ENCODE measurements at regions not wholly inside any gene's neighbourhood (a gene's known extent, or its start where the extent isn't known, plus 50 kb on each side); places are given as distances from the start of the nearest gene placed in this dataset.

DNA sequence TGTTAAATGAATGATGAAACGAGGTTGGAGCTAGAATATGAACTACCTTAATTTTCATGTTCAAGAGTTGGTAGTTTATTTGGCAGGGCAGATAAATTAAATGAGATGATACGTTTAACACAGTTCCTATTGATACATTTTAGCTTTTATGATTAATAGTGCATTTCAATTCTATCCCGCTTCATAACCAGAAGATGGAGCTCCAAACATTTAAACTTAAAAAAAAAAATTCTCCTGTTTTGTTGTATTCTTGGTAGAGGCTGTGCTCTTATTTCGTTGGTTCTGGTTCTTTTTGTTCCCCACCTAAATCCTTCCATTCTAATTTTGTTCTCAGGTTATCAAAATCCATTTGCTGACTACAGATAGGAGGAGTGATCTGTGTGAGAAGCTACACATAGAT lies 71.8 kb upstream of the PTPN13 start:
- in situ Hi-C loops (cut with HindIII; ENCODE audit: extremely low pct_ligation_motif_present, low pct_unique_long_range_greater_than_20kb) = no loop called here
- BruUV-seq (replicated peaks) = no TSS peak
- intact Hi-C loops (cut with micrococcal nuclease; ENCODE audit: unreplicated experiment) = no loop called here
- CTCF ChIA-PET (ENCODE audit: low intra/inter-chr PET ratio, low total read pairs) = interaction anchor here (0.8 kb wide), 1 partner anchor 373 kb away, joined by 3 read pairs; no protein-coding TSS in a partner anchor
- Histone ChIP-seq H3K79me2 (ENCODE audit: insufficient read depth, low read length) (no peaks in the 10 kb centered on the region), H4K20me1 (ENCODE audit: insufficient read depth, low read length) (no peaks in the 10 kb centered on the region), H3K9ac (ENCODE audit: insufficient read depth, low read depth, low read length) (no peak overlapping the region), H3K4me2 (ENCODE audit: low read depth, low read length) (no peak overlapping the region), H3K27ac (ENCODE audit: extremely low read length, insufficient read depth, low read length) (no peak overlapping the region), H2AFZ (ENCODE audit: low read length) (no peak overlapping the region), H3K9me3 (ENCODE audit: low read length) (peaks cover 18% of the 10 kb centered on the region; the same call in 1 of the 2 replicates), H3K4me3 (replicated peaks in 1 of 3; ENCODE audit: insufficient read depth in 1 of 3, low read depth in 2 of 3, low read length in 3 of 3) (no peak overlapping the region), H3K27me3 (ENCODE audit: control insufficient read depth in 1 of 2, insufficient read depth in 2 of 2, low read length in 2 of 2) (no peaks in the 10 kb centered on the region; a peak in 1 of 5 replicates), H3K4me1 (ENCODE audit: insufficient read depth, low read length) (no peaks in the 10 kb centered on the region), H3K36me3 (replicated peaks in 1 of 2; ENCODE audit: control insufficient read depth in 1 of 2, insufficient read depth in 2 of 2, low read length in 2 of 2) (no peaks in the 10 kb centered on the region)
- 2% methylated on average over 4 of the region's 4 CpGs for WGBS (ENCODE audit: low lambda C conversion rate)
- POLR2A ChIA-PET = no interaction called here
- FAIRE-seq = no peak
- DNase-seq (ENCODE audit: low spot score) = no peak
- TF ChIP-seq TOE1 (CRISPR knock-in tag; IDR thresholded peaks at IDR 0.05) = no peak
- ATAC-seq = no peak

DNA sequence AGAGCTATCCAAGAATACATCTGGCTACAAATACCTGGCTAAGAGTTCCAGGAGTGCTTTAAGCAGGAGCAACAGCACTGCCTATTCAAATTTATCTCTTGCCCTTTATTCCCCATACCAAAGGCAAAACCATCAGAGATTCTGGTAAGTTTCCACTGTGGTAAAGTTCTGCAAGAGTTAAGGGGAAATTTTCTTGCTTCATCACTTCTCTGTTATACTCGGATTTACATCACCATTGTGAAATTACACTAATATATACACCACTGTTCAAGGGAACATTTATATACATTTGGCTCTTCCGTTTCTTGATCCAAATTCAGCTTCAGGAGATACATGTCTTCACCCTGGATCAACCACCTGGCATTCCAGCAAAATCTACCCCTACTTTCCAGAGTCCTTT lies 70.8 kb upstream of the PTPN13 start:
- in situ Hi-C loops (cut with HindIII; ENCODE audit: extremely low pct_ligation_motif_present, low pct_unique_long_range_greater_than_20kb) = no loop called here

More for the DNA sequence above, 70.8 kb upstream of the PTPN13 start:
- Histone ChIP-seq H3K9ac (ENCODE audit: insufficient read depth, low read depth, low read length) (no peak overlapping the region), H3K27ac (ENCODE audit: extremely low read length, insufficient read depth, low read length) (no peak overlapping the region), H3K4me2 (ENCODE audit: low read depth, low read length) (no peak overlapping the region), H3K4me1 (ENCODE audit: insufficient read depth, low read length) (no peaks in the 10 kb centered on the region), H3K36me3 (replicated peaks in 1 of 2; ENCODE audit: control insufficient read depth in 1 of 2, insufficient read depth in 2 of 2, low read length in 2 of 2) (no peaks in the 10 kb centered on the region), H3K4me3 (replicated peaks in 1 of 3; ENCODE audit: insufficient read depth in 1 of 3, low read depth in 2 of 3, low read length in 3 of 3) (no peak overlapping the region), H3K9me3 (ENCODE audit: low read length) (peaks cover 18% of the 10 kb centered on the region; the same call in 1 of the 2 replicates), H3K79me2 (ENCODE audit: insufficient read depth, low read length) (no peaks in the 10 kb centered on the region), H3K27me3 (ENCODE audit: control insufficient read depth in 1 of 2, insufficient read depth in 2 of 2, low read length in 2 of 2) (no peaks in the 10 kb centered on the region; a peak in 1 of 5 replicates), H4K20me1 (ENCODE audit: insufficient read depth, low read length) (no peaks in the 10 kb centered on the region), H2AFZ (ENCODE audit: low read length) (no peak overlapping the region)
- intact Hi-C loops (cut with micrococcal nuclease; ENCODE audit: unreplicated experiment) = no loop called here
- ChIA-PET POLR2A (no interaction called here), CTCF (ENCODE audit: low intra/inter-chr PET ratio, low total read pairs) (no interaction called here)
- DNase-seq (ENCODE audit: low spot score) = no peak
- no TSS peak for BruUV-seq (replicated peaks)
- ATAC-seq = no peak
- 0% methylated on average over 2 of the region's 2 CpGs for WGBS (ENCODE audit: low lambda C conversion rate)
- no peak for FAIRE-seq
- TF ChIP-seq, protein P1, sequence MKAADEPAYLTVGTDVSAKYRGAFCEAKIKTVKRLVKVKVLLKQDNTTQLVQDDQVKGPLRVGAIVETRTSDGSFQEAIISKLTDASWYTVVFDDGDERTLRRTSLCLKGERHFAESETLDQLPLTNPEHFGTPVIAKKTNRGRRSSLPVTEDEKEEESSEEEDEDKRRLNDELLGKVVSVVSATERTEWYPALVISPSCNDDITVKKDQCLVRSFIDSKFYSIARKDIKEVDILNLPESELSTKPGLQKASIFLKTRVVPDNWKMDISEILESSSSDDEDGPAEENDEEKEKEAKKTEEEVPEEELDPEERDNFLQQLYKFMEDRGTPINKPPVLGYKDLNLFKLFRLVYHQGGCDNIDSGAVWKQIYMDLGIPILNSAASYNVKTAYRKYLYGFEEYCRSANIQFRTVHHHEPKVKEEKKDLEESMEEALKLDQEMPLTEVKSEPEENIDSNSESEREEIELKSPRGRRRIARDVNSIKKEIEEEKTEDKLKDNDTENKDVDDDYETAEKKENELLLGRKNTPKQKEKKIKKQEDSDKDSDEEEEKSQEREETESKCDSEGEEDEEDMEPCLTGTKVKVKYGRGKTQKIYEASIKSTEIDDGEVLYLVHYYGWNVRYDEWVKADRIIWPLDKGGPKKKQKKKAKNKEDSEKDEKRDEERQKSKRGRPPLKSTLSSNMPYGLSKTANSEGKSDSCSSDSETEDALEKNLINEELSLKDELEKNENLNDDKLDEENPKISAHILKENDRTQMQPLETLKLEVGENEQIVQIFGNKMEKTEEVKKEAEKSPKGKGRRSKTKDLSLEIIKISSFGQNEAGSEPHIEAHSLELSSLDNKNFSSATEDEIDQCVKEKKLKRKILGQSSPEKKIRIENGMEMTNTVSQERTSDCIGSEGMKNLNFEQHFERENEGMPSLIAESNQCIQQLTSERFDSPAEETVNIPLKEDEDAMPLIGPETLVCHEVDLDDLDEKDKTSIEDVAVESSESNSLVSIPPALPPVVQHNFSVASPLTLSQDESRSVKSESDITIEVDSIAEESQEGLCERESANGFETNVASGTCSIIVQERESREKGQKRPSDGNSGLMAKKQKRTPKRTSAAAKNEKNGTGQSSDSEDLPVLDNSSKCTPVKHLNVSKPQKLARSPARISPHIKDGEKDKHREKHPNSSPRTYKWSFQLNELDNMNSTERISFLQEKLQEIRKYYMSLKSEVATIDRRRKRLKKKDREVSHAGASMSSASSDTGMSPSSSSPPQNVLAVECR (CRISPR knock-in tag; IDR thresholded peaks at IDR 0.05; ENCODE audit: borderline replicate concordance) = no peak
- no peak for TF ChIP-seq ZNF513 (CRISPR knock-in tag; conservative IDR thresholded peaks at IDR 0.05)
- no peak for TF ChIP-seq ZIK1 (CRISPR knock-in tag; IDR thresholded peaks at IDR 0.05; ENCODE audit: borderline replicate concordance, low read depth)
- no peak for TF ChIP-seq ZBTB7B (CRISPR knock-in tag; IDR thresholded peaks at IDR 0.05)
- TF ChIP-seq ZNF503 (CRISPR knock-in tag; IDR thresholded peaks at IDR 0.05) = no peak
- TF ChIP-seq JUNB (CRISPR knock-in tag; IDR thresholded peaks at IDR 0.05; ENCODE audit: borderline replicate concordance) = no peak
